ENCODE measurements at regions not wholly inside any gene's neighbourhood (a gene's known extent, or its start where the extent isn't known, plus 50 kb on each side); places are given as distances from the start of the nearest gene placed in this dataset.

DNA sequence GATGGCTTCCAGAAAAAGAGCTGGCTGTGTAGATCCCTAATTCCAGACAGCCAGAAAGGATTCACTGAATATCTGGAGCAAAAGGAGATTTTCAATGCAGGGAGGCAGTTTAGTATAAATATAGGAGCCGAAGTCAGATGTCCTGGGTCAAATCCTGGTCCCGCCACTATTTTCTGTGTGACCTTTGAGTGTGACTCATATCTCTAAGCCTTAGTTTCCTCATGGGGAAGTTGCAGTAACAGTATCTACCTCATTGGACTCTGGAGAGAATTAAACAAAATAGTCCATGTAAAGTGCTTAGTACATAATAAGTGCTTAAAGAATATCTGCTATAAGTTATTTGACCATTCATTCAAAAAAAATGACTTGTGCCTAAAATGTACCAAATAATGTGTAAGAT lies 52.1 kb upstream of the ITGA6 start:
- Histone ChIP-seq H3K9me3 (ENCODE audit: control insufficient read depth, insufficient read depth, low read depth, low read length) (no peaks in the 10 kb centered on the region), H3K4me1 (ENCODE audit: control insufficient read depth, insufficient read depth, low read length) (no peaks in the 10 kb centered on the region), H3K4me3 (ENCODE audit: low read depth in 2 of 2, low read length in 2 of 2) (no peak overlapping the region), H3K36me3 (ENCODE audit: control insufficient read depth, insufficient read depth, low read length) (no peaks in the 10 kb centered on the region), H3K27me3 (ENCODE audit: control insufficient read depth, insufficient read depth, low read length) (peaks cover 6% of the 10 kb centered on the region; the same call in 1 of the 2 replicates), H3K27ac (ENCODE audit: low read length) (no peak overlapping the region)
- POLR2A ChIA-PET = no interaction called here
- no TSS peak for BruUV-seq (replicated peaks)
- intact Hi-C loops (cut with micrococcal nuclease; ENCODE audit: unreplicated experiment) = no loop called here
- TF ChIP-seq, protein P1, sequence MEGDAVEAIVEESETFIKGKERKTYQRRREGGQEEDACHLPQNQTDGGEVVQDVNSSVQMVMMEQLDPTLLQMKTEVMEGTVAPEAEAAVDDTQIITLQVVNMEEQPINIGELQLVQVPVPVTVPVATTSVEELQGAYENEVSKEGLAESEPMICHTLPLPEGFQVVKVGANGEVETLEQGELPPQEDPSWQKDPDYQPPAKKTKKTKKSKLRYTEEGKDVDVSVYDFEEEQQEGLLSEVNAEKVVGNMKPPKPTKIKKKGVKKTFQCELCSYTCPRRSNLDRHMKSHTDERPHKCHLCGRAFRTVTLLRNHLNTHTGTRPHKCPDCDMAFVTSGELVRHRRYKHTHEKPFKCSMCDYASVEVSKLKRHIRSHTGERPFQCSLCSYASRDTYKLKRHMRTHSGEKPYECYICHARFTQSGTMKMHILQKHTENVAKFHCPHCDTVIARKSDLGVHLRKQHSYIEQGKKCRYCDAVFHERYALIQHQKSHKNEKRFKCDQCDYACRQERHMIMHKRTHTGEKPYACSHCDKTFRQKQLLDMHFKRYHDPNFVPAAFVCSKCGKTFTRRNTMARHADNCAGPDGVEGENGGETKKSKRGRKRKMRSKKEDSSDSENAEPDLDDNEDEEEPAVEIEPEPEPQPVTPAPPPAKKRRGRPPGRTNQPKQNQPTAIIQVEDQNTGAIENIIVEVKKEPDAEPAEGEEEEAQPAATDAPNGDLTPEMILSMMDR (IDR thresholded peaks at IDR 0.05) = no peak
- TF ChIP-seq POLR2AphosphoS5 (IDR thresholded peaks at IDR 0.05; ENCODE audit: low read depth, low read length) (no peak), SIN3A (IDR thresholded peaks at IDR 0.05; ENCODE audit: borderline replicate concordance, insufficient read depth, low read depth, low read length) (no peak), TCF7L2 (IDR thresholded peaks at IDR 0.05; ENCODE audit: low read depth, low read length) (no peak)
- TF ChIP-seq, protein P2, sequence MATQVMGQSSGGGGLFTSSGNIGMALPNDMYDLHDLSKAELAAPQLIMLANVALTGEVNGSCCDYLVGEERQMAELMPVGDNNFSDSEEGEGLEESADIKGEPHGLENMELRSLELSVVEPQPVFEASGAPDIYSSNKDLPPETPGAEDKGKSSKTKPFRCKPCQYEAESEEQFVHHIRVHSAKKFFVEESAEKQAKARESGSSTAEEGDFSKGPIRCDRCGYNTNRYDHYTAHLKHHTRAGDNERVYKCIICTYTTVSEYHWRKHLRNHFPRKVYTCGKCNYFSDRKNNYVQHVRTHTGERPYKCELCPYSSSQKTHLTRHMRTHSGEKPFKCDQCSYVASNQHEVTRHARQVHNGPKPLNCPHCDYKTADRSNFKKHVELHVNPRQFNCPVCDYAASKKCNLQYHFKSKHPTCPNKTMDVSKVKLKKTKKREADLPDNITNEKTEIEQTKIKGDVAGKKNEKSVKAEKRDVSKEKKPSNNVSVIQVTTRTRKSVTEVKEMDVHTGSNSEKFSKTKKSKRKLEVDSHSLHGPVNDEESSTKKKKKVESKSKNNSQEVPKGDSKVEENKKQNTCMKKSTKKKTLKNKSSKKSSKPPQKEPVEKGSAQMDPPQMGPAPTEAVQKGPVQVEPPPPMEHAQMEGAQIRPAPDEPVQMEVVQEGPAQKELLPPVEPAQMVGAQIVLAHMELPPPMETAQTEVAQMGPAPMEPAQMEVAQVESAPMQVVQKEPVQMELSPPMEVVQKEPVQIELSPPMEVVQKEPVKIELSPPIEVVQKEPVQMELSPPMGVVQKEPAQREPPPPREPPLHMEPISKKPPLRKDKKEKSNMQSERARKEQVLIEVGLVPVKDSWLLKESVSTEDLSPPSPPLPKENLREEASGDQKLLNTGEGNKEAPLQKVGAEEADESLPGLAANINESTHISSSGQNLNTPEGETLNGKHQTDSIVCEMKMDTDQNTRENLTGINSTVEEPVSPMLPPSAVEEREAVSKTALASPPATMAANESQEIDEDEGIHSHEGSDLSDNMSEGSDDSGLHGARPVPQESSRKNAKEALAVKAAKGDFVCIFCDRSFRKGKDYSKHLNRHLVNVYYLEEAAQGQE (IDR thresholded peaks at IDR 0.05; ENCODE audit: insufficient read depth in 1 of 2, low read depth in 2 of 2, low read length in 1 of 2) = no peak
- CTCF ChIA-PET = no interaction called here
- DNase-seq (ENCODE audit: low read depth, low spot score) = no peak
- ATAC-seq = no peak
- in situ Hi-C loops (cut with HindIII; ENCODE audit: low pct_unique_long_range_greater_than_20kb, low sequenced_read_pairs) = no loop called here

DNA sequence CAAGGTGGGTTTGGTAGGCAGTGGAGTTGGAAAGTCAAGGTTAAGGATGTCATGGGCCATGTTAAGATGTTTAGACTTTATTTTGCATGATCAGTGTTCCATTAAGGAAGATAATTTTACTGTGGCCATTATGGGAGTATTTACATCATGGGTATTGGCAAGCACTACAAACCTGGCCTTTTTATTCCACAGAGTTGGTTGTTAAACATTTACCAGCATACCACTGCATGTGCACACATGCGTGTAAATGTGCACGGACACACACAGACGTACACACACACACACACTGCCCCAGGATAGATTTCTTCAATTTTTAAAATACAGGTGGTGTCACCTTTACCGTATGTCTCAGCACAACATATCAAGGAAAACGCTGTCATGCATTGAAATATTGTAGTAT lies 51.4 kb upstream of the ITGA6 start:
- CTCF ChIA-PET = no interaction called here
- in situ Hi-C loops (cut with HindIII; ENCODE audit: low pct_unique_long_range_greater_than_20kb, low sequenced_read_pairs) = no loop called here
- ATAC-seq = no peak

More for the DNA sequence above, 51.4 kb upstream of the ITGA6 start:
- no peak overlapping the region for H3K27ac ChIP-seq (ENCODE audit: low read length)
- peaks cover 6% of the 10 kb centered on the region; the same call in 1 of the 2 replicates for H3K27me3 ChIP-seq (ENCODE audit: control insufficient read depth, insufficient read depth, low read length)
- no peaks in the 10 kb centered on the region for H3K4me1 ChIP-seq (ENCODE audit: control insufficient read depth, insufficient read depth, low read length)
- H3K9me3 ChIP-seq (ENCODE audit: control insufficient read depth, insufficient read depth, low read depth, low read length) = no peaks in the 10 kb centered on the region
- H3K36me3 ChIP-seq (ENCODE audit: control insufficient read depth, insufficient read depth, low read length) = no peaks in the 10 kb centered on the region
- TF ChIP-seq POLR2AphosphoS5 (IDR thresholded peaks at IDR 0.05; ENCODE audit: low read depth, low read length) (no peak), SIN3A (IDR thresholded peaks at IDR 0.05; ENCODE audit: borderline replicate concordance, insufficient read depth, low read depth, low read length) (no peak), TCF7L2 (IDR thresholded peaks at IDR 0.05; ENCODE audit: low read depth, low read length) (no peak)
- TF ChIP-seq, protein P1 (IDR thresholded peaks at IDR 0.05) = no peak
- TF ChIP-seq, protein P2 (IDR thresholded peaks at IDR 0.05; ENCODE audit: insufficient read depth in 1 of 2, low read depth in 2 of 2, low read length in 1 of 2) = no peak
- BruUV-seq (replicated peaks) = no TSS peak
- intact Hi-C loops (cut with micrococcal nuclease; ENCODE audit: unreplicated experiment) = no loop called here
- no peak overlapping the region for H3K4me3 ChIP-seq (ENCODE audit: low read depth in 2 of 2, low read length in 2 of 2)
- POLR2A ChIA-PET = no interaction called here
- DNase-seq (ENCODE audit: low read depth, low spot score) = no peak

All from Panc1 (cell line).